HTR-8/SVneo (cell line): ENCODE measurements at regions not wholly inside any gene's neighbourhood (a gene's known extent, or its start where the extent isn't known, plus 50 kb on each side); places are given as distances from the start of the nearest gene placed in this dataset.
"Not testable (repeated sequence)": the region's sequence is repeated elsewhere in the genome, so short reads cannot be mapped to it uniquely, and the experiment has no call there.

Experiments used
- DNase-seq: peaks from one replicate; pipeline ENCODE4 v3.0.0; 2011; ENCODE audit warnings: low spot score, mixed read lengths; ENCODE audit not compliant: insufficient read length
- FAIRE-seq: peaks from 2 replicates; lab custom pipeline; 2011; peaks lifted over from hg19 to GRCh38; lab: Jason Lieb, UNC

- no peak for FAIRE-seq
- DNase-seq = no peak
These were observed 220.3 kb downstream of the STK31 start for GRCh38 chr7:23930312-23930711.

- DNase-seq = no peak
- FAIRE-seq = no peak
These were observed 221.6 kb downstream of the STK31 start for GRCh38 chr7:23931633-23932032.

GRCh38 chr7:23938215-23938614 is 228.2 kb downstream of the STK31 start:
- FAIRE-seq (no peak), DNase-seq (no peak)

DNA sequence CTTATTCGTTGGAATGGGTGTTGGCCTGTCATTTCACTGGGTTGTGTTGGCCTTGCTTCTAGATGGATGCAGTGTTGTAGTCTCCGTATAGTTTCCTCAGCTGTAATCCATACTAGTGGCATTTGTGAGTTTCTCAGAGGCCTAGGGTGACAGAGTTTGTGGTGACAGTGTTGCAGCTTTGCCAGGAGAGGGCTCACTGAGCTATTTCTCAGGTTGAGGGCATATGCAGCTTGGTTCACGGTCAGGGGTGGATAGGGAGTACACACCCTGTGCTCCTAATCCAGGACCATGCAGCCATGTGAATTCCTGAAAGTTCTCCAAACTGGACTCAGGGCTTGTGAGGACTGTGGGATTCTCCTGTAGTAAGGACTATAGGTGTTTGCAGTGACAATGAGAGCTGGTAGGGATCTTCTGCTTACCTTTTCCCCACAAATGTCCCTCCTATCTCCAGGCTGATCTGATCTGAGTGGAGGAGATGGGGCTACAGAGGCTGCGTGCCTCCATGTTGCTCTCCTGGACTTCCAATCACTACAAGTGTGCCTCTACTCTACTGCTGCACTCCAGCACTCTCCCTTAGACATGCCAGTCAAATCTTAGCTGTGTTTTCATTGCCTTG is 229.0 kb downstream of the STK31 start:
- FAIRE-seq = peak; percentile 59
- peak; percentile 48 for DNase-seq

DNA sequence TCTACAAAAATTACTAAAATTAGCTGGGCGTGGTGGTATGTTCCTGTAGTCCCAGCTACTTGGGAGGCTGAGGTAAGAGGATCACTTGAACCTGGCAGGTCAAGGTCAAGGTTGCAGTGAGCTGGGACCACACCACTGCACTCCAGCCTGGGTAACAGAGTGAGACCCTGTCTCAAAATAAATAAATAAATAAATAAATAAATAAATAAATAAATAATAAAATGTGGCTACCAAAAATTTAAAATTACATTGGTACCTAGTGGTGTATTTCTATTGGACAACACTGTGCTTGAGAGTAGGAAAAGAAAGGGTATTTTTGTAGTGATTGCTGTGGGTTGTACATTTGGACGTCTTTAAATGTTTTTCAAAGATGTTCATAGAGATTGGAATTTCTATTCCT is 229.7 kb downstream of the STK31 start:
- not testable (repeated sequence) for DNase-seq, FAIRE-seq

DNA sequence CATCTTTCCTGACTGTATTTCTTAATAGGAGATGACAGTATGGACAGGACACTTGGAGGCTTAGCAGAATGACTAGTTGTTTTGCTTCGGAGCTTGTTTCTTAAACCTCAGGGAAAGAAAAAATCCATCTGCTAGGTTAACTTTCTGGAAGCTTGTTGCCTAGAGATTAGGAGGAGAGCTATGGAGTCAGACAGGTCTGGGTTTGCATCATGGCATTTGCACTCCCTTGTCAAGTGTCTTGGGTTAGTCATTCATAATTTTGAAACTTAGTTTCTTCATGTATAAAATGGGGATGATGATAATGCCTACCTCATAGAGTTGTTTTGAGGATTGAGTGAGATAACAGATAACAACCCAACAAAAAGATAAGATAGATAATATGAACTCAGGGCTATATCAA is 231.5 kb downstream of the STK31 start:
- FAIRE-seq (no peak), DNase-seq (no peak)

GRCh38 chr7:23942032-23942431 is 232.0 kb downstream of the STK31 start:
- DNase-seq (no peak), FAIRE-seq (no peak)

DNA sequence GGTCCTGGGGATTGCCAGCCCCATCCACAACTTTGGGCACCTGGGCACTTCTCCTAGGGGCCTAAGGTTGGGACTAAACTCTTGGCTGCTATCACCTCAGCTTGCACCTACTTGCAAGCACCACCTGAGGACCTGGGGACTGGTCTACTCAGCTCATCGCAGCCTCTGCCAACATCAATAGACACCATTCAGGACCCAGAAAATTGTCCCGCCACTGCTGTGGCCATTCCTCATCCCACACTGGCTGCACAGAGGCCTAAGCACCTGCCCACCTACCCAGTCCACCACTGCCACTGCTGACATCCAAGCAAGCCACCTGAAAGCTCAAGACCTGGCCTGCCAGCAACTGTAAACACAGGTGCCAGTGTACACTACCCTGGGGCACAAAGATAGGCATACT is 234.1 kb downstream of the STK31 start:
- FAIRE-seq = no peak

GRCh38 chr7:23945472-23945871 is 235.5 kb downstream of the STK31 start:
- FAIRE-seq = no peak
- DNase-seq = no peak

More for the DNA sequence above, 234.1 kb downstream of the STK31 start:
- DNase-seq = no peak

GRCh38 chr7:23955145-23955544 is 245.1 kb downstream of the STK31 start:
- FAIRE-seq (no peak), DNase-seq (no peak)

DNA sequence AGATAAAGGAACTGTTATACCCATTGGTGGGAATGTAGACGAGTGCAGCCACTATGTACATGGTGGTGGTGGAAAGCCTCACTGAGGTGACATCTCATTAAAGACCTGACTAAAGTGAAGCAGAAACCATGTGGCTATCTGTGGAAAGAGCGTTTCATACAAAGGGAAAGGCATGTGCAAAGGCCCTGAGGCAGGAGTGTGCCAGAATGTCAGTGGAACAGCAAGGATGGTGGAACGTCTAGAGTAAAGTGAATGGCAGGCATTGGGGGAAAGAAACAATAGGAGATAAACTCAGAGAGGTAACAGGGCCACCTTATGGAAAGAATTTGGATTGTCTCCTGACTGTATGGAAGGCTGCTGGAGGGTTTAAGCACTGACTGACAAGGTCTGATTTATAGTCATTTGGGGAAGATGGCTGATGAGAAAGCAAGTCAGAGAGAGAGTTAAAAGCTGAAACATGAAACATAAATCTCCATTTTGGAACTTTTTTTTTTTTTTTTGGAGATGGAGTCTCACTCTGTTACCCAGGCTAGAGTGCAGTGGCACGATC is 245.7 kb downstream of the STK31 start:
- no peak for FAIRE-seq
- DNase-seq = no peak

- DNase-seq (no peak), FAIRE-seq (no peak)
These were observed 247.0 kb downstream of the STK31 start for GRCh38 chr7:23956772-23957576.

- DNase-seq = no peak
- no peak for FAIRE-seq
These were observed 249.8 kb downstream of the STK31 start for GRCh38 chr7:23959821-23960220.

- DNase-seq (no peak), FAIRE-seq (no peak)
These were observed 250.3 kb downstream of the STK31 start for GRCh38 chr7:23960361-23960760.

- FAIRE-seq = no peak
- DNase-seq = no peak
These were observed 253.6 kb downstream of the STK31 start for GRCh38 chr7:23963461-23964165.

DNA sequence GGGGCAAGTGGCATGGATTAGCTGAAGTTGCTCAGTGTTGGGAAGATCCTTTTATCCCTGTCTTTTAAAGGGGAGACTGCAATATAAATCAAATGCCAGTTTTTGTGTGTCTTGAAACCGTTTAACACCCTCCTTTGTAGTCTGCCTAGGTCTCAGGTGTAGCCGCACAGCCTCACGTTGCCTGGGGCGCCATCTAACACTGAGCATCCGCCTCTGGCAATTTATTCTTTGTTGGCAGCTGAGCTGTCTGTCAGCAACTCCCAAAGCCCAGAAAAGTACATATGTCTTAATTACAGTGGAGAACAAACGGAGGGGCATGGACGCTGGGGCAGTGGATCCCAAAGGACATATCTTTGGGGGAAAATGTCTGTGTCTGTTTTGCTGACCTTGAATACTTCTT is 254.7 kb downstream of the STK31 start:
- FAIRE-seq (no peak), DNase-seq (no peak)

- DNase-seq (no peak), FAIRE-seq (no peak)
These were observed 255.3 kb downstream of the STK31 start for GRCh38 chr7:23965296-23965695.

DNA sequence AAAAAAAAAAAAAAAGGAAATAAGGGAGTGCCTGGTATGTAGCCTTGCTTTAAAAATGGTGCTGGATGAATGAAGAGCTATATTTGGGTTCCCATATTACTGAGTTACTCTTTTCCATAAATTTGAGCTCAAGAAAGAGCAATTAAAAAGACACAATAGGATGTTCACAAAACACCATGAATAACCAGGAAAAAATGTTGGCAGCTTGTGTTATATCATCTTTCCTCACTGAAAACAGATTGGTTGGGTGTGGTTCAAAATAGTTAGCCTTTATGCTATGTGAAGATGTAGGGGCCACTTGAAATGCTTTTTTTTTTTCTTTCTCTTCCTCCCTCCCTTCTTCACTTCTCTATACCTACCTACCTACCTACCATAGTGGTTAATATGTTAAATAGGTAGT is 256.9 kb downstream of the STK31 start:
- no peak for FAIRE-seq
- no peak for DNase-seq

DNA sequence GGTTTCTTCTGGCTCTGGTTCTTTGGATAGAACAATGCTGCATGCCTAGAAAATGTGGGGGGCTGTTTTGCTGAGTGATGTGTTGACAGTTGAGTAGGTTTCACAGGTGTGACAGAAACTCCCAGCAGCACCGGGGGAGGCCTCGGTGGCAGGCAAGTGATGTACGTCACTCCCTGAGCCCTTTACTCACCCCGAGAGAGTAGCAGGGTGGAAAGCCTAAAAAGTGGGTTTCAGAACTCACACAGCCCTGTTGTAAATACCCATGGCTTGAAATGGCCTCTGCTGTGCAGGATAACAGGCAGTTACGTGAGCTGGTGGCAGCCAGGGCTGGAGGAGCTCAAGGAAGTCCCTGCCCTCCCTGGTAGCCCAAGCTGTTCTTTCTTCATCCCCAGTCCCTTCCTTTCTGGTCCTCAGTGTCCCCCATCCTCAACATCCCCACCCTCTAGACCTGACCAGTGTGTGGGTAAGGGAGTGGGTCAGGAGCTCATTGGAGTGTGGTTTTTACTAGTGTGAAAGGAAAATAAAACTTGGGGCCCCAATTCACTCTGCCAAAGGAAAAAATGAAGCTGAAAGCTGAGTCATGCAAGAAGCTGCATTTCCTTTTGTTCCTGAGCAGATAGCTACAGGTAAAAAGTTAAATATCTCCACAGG is 258.1 kb downstream of the STK31 start:
- FAIRE-seq (no peak), DNase-seq (no peak)

DNA sequence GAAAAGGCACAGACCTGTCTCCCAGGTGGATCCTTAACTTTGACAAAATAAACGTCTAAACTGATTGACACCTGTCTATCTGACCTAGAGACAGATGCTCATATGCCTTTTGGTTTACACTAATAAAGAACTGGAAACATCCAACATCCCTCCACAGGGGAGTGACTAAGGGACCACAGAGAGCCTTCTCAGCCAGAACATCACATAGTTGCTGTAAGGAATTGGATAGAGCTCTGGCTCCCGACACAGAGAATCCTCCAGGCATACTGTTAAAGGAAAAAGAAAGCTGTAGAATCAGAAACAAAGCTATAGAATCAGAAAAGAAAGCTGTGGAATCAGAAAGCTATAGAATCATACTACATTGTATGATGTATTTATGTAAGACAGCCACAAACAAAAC is 258.8 kb downstream of the STK31 start:
- DNase-seq (no peak), FAIRE-seq (no peak)
